Mesothelial cell of epicardium (in vitro differentiated cells): ENCODE measurements at regions not wholly inside any gene's neighbourhood (a gene's known extent, or its start where the extent isn't known, plus 50 kb on each side); places are given as distances from the start of the nearest gene placed in this dataset.
"Not testable (repeated sequence)": the region's sequence is repeated elsewhere in the genome, so short reads cannot be mapped to it uniquely, and the experiment has no call there.

Experiments used
- DNase-seq, 2 experiments: peaks; one replicate each; pipeline ENCODE4 v3.0.0; 2021; ENCODE audit warnings: low spot score in 2 of 2; ENCODE audit not compliant: unreplicated experiment in 2 of 2
- H3K27ac Mint-ChIP-seq: 2 replicates; pipeline ENCODE4 v1.8.0; 2021; ENCODE audit warnings: mixed read lengths
- H3K27me3 Mint-ChIP-seq: 2 replicates; pipeline ENCODE4 v1.8.0; 2021; ENCODE audit warnings: low read depth, mixed read lengths
- H3K36me3 Mint-ChIP-seq: 2 replicates; pipeline ENCODE4 v1.8.0; 2021; ENCODE audit warnings: mixed read lengths
- H3K4me1 Mint-ChIP-seq: 2 replicates; pipeline ENCODE4 v1.8.0; 2021; ENCODE audit warnings: mixed read lengths
- H3K4me3 Mint-ChIP-seq: 2 replicates; pipeline ENCODE4 v1.8.0; 2021; ENCODE audit warnings: mild to moderate bottlenecking, moderate library complexity, mixed read lengths
- H3K9me3 Mint-ChIP-seq: 2 replicates; pipeline ENCODE4 v1.8.0; 2021; ENCODE audit warnings: mixed read lengths
- CTCF ChIP-seq: fragments of 200-600 bp; sonication (generic); IDR thresholded peaks from one replicate; pipeline ENCODE4 v1.5.0; 2021; ENCODE audit warnings: antibody characterized with exemption; ENCODE audit not compliant: unreplicated experiment

GRCh38 chr2:240384711-240385450 lies 50.6 kb upstream of the GPC1 start:
- Mint-ChIP-seq H3K36me3 (no peaks in the 10 kb centered on the region), H3K27ac (no peak overlapping the region), H3K4me3 (no peak overlapping the region), H3K4me1 (no peaks in the 10 kb centered on the region), H3K9me3 (peaks cover 3% of the 10 kb centered on the region), H3K27me3 (peaks cover 6% of the 10 kb centered on the region)
- no peak for DNase-seq
- TF ChIP-seq CTCF, result no peak

GRCh38 chr2:240385451-240386161 lies 49.9 kb upstream of the GPC1 start:
- not testable (repeated sequence) for H3K4me3 Mint-ChIP-seq, H3K27ac Mint-ChIP-seq, H3K36me3 Mint-ChIP-seq, DNase-seq, H3K27me3 Mint-ChIP-seq, H3K4me1 Mint-ChIP-seq, H3K9me3 Mint-ChIP-seq
